ENCODE measurements at regions not wholly inside any gene's neighbourhood (a gene's known extent, or its start where the extent isn't known, plus 50 kb on each side); places are given as distances from the start of the nearest gene placed in this dataset.

DNA sequence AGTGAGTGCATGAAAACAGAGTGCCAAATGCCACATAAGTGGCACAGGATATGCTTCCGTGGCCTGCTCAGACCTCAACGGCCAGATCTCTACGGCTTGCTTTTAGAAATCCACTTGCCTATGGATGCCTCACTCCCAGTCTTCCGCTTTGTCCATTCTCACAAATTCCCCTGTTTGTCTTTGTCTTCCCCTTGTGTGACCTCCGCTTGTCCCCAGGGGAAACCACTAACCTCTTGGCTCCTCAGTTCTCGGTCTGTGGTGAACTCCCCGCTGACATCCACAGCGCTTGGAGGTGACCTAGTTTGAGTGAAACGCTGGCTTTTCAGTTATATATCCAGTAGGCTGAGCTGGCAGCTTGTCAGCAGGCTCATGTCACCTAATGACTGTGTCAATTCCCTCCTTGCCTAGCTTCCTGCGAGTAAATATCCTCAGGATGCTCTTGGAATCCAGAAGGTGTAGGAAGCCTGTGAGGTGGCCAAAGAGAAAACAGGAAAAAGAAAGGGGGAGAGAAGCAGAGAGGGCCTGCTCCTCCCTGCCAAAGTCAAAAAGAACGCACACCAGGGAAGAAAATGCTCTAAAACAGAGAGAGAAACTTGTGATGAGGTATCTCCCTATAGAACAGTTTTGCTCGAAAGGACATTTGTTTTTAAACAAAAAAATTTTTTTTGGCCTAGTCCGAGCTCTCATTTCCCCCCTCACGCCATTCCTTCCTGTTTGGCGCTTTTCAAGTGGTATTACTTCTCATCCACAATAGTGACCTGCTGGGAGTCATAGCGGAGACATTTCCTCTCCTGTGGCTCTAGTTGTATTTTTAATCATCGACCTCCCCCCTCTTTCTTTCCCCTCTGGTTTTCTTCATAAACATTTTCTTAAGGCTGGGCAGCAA, 101.6 kb upstream of the SPRY4 start:
- Mint-ChIP-seq H3K27ac (peak overlapping the region; percentile 68 to 87), H3K27me3 (ENCODE audit: low read depth in 2 of 2) (no peaks in the 10 kb centered on the region), H3K36me3 (no peaks in the 10 kb centered on the region), H3K4me1 (peaks cover 35 to 42% of the 10 kb centered on the region in 2 donors), H3K9me3 (peaks cover 0 to 4% of the 10 kb centered on the region in 2 donors), H3K4me3 (peak overlapping the region; percentile 71)
- Histone ChIP-seq H3K27ac (ENCODE audit: low read length) (peak overlapping the region; percentile 52), H3K4me3 (ENCODE audit: low read length) (no peak overlapping the region), H3K4me1 (ENCODE audit: control insufficient read depth, insufficient read depth, low read length) (peaks cover 47% of the 10 kb centered on the region), H3K36me3 (ENCODE audit: control insufficient read depth, insufficient read depth, low read length) (no peaks in the 10 kb centered on the region), H3K9me3 (ENCODE audit: control insufficient read depth, insufficient read depth, low read length) (peaks cover 5% of the 10 kb centered on the region), H3K27me3 (ENCODE audit: control insufficient read depth, insufficient read depth, low read length) (no peaks in the 10 kb centered on the region)
- ATAC-seq (peak; percentile 73 to 91 (median 85)), DNase-seq (peak; percentile 39 to 71)
- 19% methylated on average over 17 of the region's 17 CpGs for WGBS (ENCODE audit: insufficient coverage)
- TF ChIP-seq, protein P1, sequence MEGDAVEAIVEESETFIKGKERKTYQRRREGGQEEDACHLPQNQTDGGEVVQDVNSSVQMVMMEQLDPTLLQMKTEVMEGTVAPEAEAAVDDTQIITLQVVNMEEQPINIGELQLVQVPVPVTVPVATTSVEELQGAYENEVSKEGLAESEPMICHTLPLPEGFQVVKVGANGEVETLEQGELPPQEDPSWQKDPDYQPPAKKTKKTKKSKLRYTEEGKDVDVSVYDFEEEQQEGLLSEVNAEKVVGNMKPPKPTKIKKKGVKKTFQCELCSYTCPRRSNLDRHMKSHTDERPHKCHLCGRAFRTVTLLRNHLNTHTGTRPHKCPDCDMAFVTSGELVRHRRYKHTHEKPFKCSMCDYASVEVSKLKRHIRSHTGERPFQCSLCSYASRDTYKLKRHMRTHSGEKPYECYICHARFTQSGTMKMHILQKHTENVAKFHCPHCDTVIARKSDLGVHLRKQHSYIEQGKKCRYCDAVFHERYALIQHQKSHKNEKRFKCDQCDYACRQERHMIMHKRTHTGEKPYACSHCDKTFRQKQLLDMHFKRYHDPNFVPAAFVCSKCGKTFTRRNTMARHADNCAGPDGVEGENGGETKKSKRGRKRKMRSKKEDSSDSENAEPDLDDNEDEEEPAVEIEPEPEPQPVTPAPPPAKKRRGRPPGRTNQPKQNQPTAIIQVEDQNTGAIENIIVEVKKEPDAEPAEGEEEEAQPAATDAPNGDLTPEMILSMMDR (IDR thresholded peaks at IDR 0.05), result no peak
- intact Hi-C loops (cut with micrococcal nuclease), result no loop called here

- H3K27ac Mint-ChIP-seq, result peak overlapping the region; percentile 68 to 87
Observed at GRCh38 chr5:142425286-142426065, 100.7 kb upstream of the SPRY4 start.

GRCh38 chr5:142422429-142422828, 97.6 kb upstream of the SPRY4 start:
- no peak overlapping the region for H3K4me3 Mint-ChIP-seq
- Histone ChIP-seq H3K9me3 (ENCODE audit: control insufficient read depth, insufficient read depth, low read length) (peaks cover 5% of the 10 kb centered on the region), H3K27ac (ENCODE audit: low read length) (no peak overlapping the region), H3K27me3 (ENCODE audit: control insufficient read depth, insufficient read depth, low read length) (no peaks in the 10 kb centered on the region), H3K36me3 (ENCODE audit: control insufficient read depth, insufficient read depth, low read length) (no peaks in the 10 kb centered on the region), H3K4me1 (ENCODE audit: control insufficient read depth, insufficient read depth, low read length) (peaks cover 49% of the 10 kb centered on the region), H3K4me3 (ENCODE audit: low read length) (no peak overlapping the region)
- intact Hi-C loops (cut with micrococcal nuclease), result no loop called here
- TF ChIP-seq, protein P1 (IDR thresholded peaks at IDR 0.05), result no peak
- H3K27ac Mint-ChIP-seq, result no peak overlapping the region
- peaks cover 0 to 4% of the 10 kb centered on the region in 2 donors for H3K9me3 Mint-ChIP-seq
- no peaks in the 10 kb centered on the region for H3K36me3 Mint-ChIP-seq
- ATAC-seq (no peak), DNase-seq (no peak)
- no peaks in the 10 kb centered on the region for H3K27me3 Mint-ChIP-seq (ENCODE audit: low read depth in 2 of 2)
- H3K4me1 Mint-ChIP-seq, result peaks cover 51 to 56% of the 10 kb centered on the region in 2 donors

More at GRCh38 chr5:142425286-142426065, 100.7 kb upstream of the SPRY4 start:
- H3K9me3 Mint-ChIP-seq, result peaks cover 0 to 4% of the 10 kb centered on the region in 2 donors
- TF ChIP-seq, protein P1 (IDR thresholded peaks at IDR 0.05), result no peak
- no peak overlapping the region for H3K4me3 ChIP-seq (ENCODE audit: low read length)
- peak overlapping the region; percentile 71 for H3K4me3 Mint-ChIP-seq
- no peaks in the 10 kb centered on the region for H3K36me3 ChIP-seq (ENCODE audit: control insufficient read depth, insufficient read depth, low read length)
- no peaks in the 10 kb centered on the region for H3K27me3 Mint-ChIP-seq (ENCODE audit: low read depth in 2 of 2)
- 89% methylated on average over 6 of the region's 7 CpGs for WGBS (ENCODE audit: insufficient coverage)
- DNase-seq (no peak), ATAC-seq (peak in 1 of 3 donors; percentile 14)
- peak overlapping the region; percentile 52 for H3K27ac ChIP-seq (ENCODE audit: low read length)
- H3K36me3 Mint-ChIP-seq, result no peaks in the 10 kb centered on the region
- peaks cover 38 to 46% of the 10 kb centered on the region in 2 donors for H3K4me1 Mint-ChIP-seq
- H3K4me1 ChIP-seq (ENCODE audit: control insufficient read depth, insufficient read depth, low read length), result peaks cover 48% of the 10 kb centered on the region
- H3K9me3 ChIP-seq (ENCODE audit: control insufficient read depth, insufficient read depth, low read length), result peaks cover 5% of the 10 kb centered on the region
- intact Hi-C loops (cut with micrococcal nuclease), result no loop called here
- no peaks in the 10 kb centered on the region for H3K27me3 ChIP-seq (ENCODE audit: control insufficient read depth, insufficient read depth, low read length)

All from natural killer cell (primary cell).